Peyer's patch (tissue), 4 donors: ENCODE measurements at regions not wholly inside any gene's neighbourhood (a gene's known extent, or its start where the extent isn't known, plus 50 kb on each side); places are given as distances from the start of the nearest gene placed in this dataset.

Experiments
- DNase-seq, 3 donors: peaks; one replicate each; pipeline ENCODE4 v3.0.0-alpha.2; 2017 to 2019
- H3K27ac ChIP-seq, 4 donors: fragments of 200-600 bp; sonication (generic); one replicate each; pipeline ENCODE4 v1.5.1; 2016 to 2019
- H3K27me3 ChIP-seq, 2 donors: fragments of 200-600 bp; sonication (generic); one replicate each; pipeline ENCODE4 v1.5.1; 2019
- H3K36me3 ChIP-seq, 3 donors: fragments of 200-600 bp; sonication (generic); one replicate each; pipeline ENCODE4 v1.5.1; 2016 to 2019
- H3K4me1 ChIP-seq, 4 donors: fragments of 200-600 bp; sonication (generic); one replicate each; pipeline ENCODE4 v1.5.1; 2016 to 2019
- H3K4me3 ChIP-seq, 4 donors: fragments of 200-600 bp; sonication (generic); 1 replicate in 3 of 4; 2 replicates in 1 of 4; pipeline ENCODE4 v1.5.1; 2016 to 2019; ENCODE audit warnings: mild to moderate bottlenecking in 1 of 4
- H3K9me3 ChIP-seq, 4 donors: fragments of 200-600 bp; sonication (generic); one replicate each; pipeline ENCODE4 v1.5.1; 2016 to 2019; ENCODE audit warnings: mild to moderate bottlenecking in 1 of 4
- POLR2A ChIP-seq, 2 donors: fragments of 450-650 bp; IDR thresholded peaks; one replicate each; pipeline ENCODE4 v1.5.1; 2017; ENCODE audit warnings: antibody characterized with exemption in 2 of 2, mild to moderate bottlenecking in 2 of 2, moderate library complexity in 2 of 2
- TF ChIP-seq, protein P1 (sequence below), 6 experiments: fragments of 450-650 bp in 4 of 6; fragments of 200-600 bp in 2 of 6; sonication (generic) in 1 of 6; IDR thresholded peaks; one replicate each; pipeline ENCODE4 v1.5.1; 2017 to 2019; ENCODE audit warnings: antibody characterized with exemption in 6 of 6, mild to moderate bottlenecking in 3 of 6, moderate library complexity in 1 of 6

GRCh38 chr15:96737408-96737807 lies 406.9 kb downstream of the NR2F2 start:
- Histone ChIP-seq H3K4me1 (no peaks in the 10 kb centered on the region), H3K9me3 (no peaks in the 10 kb centered on the region), H3K4me3 (no peak overlapping the region), H3K27me3 (no peaks in the 10 kb centered on the region), H3K36me3 (no peaks in the 10 kb centered on the region), H3K27ac (no peak overlapping the region)
- no peak for DNase-seq
- TF ChIP-seq, protein P1, sequence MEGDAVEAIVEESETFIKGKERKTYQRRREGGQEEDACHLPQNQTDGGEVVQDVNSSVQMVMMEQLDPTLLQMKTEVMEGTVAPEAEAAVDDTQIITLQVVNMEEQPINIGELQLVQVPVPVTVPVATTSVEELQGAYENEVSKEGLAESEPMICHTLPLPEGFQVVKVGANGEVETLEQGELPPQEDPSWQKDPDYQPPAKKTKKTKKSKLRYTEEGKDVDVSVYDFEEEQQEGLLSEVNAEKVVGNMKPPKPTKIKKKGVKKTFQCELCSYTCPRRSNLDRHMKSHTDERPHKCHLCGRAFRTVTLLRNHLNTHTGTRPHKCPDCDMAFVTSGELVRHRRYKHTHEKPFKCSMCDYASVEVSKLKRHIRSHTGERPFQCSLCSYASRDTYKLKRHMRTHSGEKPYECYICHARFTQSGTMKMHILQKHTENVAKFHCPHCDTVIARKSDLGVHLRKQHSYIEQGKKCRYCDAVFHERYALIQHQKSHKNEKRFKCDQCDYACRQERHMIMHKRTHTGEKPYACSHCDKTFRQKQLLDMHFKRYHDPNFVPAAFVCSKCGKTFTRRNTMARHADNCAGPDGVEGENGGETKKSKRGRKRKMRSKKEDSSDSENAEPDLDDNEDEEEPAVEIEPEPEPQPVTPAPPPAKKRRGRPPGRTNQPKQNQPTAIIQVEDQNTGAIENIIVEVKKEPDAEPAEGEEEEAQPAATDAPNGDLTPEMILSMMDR (IDR thresholded peaks at IDR 0.05) = no peak
- TF ChIP-seq POLR2A (IDR thresholded peaks at IDR 0.05) = no peak

GRCh38 chr15:96746665-96747064 lies 416.2 kb downstream of the NR2F2 start:
- Histone ChIP-seq H3K27me3 (no peaks in the 10 kb centered on the region), H3K9me3 (no peaks in the 10 kb centered on the region), H3K4me3 (no peak overlapping the region), H3K4me1 (no peaks in the 10 kb centered on the region), H3K27ac (no peak overlapping the region), H3K36me3 (no peaks in the 10 kb centered on the region)
- no peak for TF ChIP-seq POLR2A (IDR thresholded peaks at IDR 0.05)
- TF ChIP-seq, protein P1 (IDR thresholded peaks at IDR 0.05) = no peak
- DNase-seq = no peak

DNA sequence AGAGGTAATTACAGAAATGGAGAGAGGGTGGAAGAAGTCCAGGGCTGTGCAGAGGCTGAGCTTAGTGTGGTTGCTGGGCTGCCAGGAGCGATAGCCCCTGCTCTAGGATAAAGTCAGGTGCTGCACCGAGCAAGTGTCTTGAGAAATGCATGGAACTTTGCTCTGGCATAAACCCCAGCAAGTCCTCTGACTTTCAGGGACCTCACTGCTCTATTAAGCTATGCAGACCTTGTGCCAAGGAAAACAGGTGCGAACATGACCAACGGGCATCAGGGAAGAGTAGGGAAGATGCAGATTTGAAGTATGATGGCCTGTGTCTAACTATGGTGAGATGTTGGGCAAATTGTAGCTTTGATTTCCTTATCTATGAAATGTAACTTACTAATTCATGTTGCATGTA lies 416.8 kb downstream of the NR2F2 start:
- no peaks in the 10 kb centered on the region for H3K27me3 ChIP-seq
- H3K4me1 ChIP-seq = no peaks in the 10 kb centered on the region
- H3K4me3 ChIP-seq = no peak overlapping the region
- TF ChIP-seq, protein P1 (IDR thresholded peaks at IDR 0.05) = no peak
- no peak for TF ChIP-seq POLR2A (IDR thresholded peaks at IDR 0.05)
- no peaks in the 10 kb centered on the region for H3K36me3 ChIP-seq
- DNase-seq = no peak
- no peak overlapping the region for H3K27ac ChIP-seq
- no peaks in the 10 kb centered on the region for H3K9me3 ChIP-seq

DNA sequence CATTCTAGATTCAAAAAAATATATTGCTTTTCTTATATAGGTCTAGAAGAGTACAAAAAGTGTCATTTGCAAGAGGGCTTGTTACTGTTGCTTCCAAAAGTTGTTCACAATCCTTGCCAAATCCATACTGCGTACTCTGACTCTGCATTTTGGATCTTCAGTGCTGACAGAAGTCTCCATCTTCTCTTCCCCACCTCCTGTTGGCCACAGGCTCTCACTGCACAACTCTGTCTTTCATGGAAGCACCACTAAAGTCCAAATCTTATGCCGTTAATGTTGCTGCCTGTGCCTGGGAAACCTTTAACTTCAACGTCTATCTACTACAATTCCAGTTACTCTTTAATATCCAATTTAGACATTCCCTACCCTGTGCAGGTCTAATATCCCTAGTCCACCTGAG lies 419.9 kb downstream of the NR2F2 start:
- Histone ChIP-seq H3K4me1 (no peaks in the 10 kb centered on the region), H3K4me3 (no peak overlapping the region), H3K27me3 (no peaks in the 10 kb centered on the region)

GRCh38 chr15:96756146-96756545 lies 425.6 kb downstream of the NR2F2 start:
- Histone ChIP-seq H3K4me1 (no peaks in the 10 kb centered on the region), H3K27ac (no peak overlapping the region), H3K36me3 (no peaks in the 10 kb centered on the region), H3K27me3 (no peaks in the 10 kb centered on the region), H3K9me3 (no peaks in the 10 kb centered on the region), H3K4me3 (no peak overlapping the region)
- TF ChIP-seq POLR2A (IDR thresholded peaks at IDR 0.05) = no peak
- TF ChIP-seq, protein P1 (IDR thresholded peaks at IDR 0.05) = no peak
- DNase-seq = no peak

More for the DNA sequence above, 419.9 kb downstream of the NR2F2 start:
- no peak for TF ChIP-seq POLR2A (IDR thresholded peaks at IDR 0.05)
- TF ChIP-seq, protein P1 (IDR thresholded peaks at IDR 0.05) = no peak
- H3K27ac ChIP-seq = no peak overlapping the region
- H3K9me3 ChIP-seq = no peaks in the 10 kb centered on the region
- no peak for DNase-seq
- H3K36me3 ChIP-seq = no peaks in the 10 kb centered on the region

- Histone ChIP-seq H3K4me1 (no peaks in the 10 kb centered on the region), H3K27me3 (no peaks in the 10 kb centered on the region), H3K27ac (no peak overlapping the region), H3K4me3 (no peak overlapping the region), H3K36me3 (no peaks in the 10 kb centered on the region), H3K9me3 (no peaks in the 10 kb centered on the region)
- DNase-seq = no peak
- TF ChIP-seq POLR2A (IDR thresholded peaks at IDR 0.05) = no peak
- TF ChIP-seq, protein P1 (IDR thresholded peaks at IDR 0.05) = no peak
These were observed 426.2 kb downstream of the NR2F2 start for GRCh38 chr15:96756656-96757055.
